ENCODE measurements at regions not wholly inside any gene's neighbourhood (a gene's known extent, or its start where the extent isn't known, plus 50 kb on each side); places are given as distances from the start of the nearest gene placed in this dataset.

- no peak for TF ChIP-seq CTCF (IDR thresholded peaks at IDR 0.05)
- no peak for TF ChIP-seq POLR2AphosphoS5 (IDR thresholded peaks at IDR 0.05)
These were observed 86.4 kb upstream of the SEMA3C start for GRCh38 chr7:81005254-81005653.

Data from esophagus muscularis mucosa (tissue), 3 donors.